IMR-90 (cell line): ENCODE measurements at regions not wholly inside any gene's neighbourhood (a gene's known extent, or its start where the extent isn't known, plus 50 kb on each side); places are given as distances from the start of the nearest gene placed in this dataset.

Source experiments
- ATAC-seq: fragments of 200-7000 bp; cut with Tn5 transposase; 2 replicates; pipeline ENCODE4 v1.9.1; 2020; ENCODE audit warnings: low read depth, mild to moderate bottlenecking, moderate library complexity
- BruUV-seq: library from RNA; stranded (reverse); fragments of 400-500 nt; replicated peaks from 2 replicates; lab custom pipeline; 2021; lab: Mats Ljungman, UMichigan
- CTCF ChIA-PET: fragments of 300-600 bp; formaldehyde crosslinking; extraction: SDS; loops from one replicate; lab custom pipeline; 2021; ENCODE audit warnings: antibody characterized with exemption; lab: Yijun Ruan, JAX
- POLR2A ChIA-PET: fragments of 300-600 bp; sonication (Branson Sonifier 250); formaldehyde crosslinking; loops from one replicate; lab custom pipeline; 2022; ENCODE audit warnings: antibody characterized with exemption; ENCODE audit not compliant: unreplicated experiment; lab: Charles Lee
- DNase-seq: peaks from one replicate; pipeline ENCODE4 v3.0.0; 2013
- H2AFZ ChIP-seq: replicated peaks from 2 replicates; pipeline ENCODE3; 2013; ENCODE audit warnings: low read length, mild to moderate bottlenecking; ENCODE audit not compliant: poor library complexity
- H2AK5ac ChIP-seq: 2 replicates; pipeline ENCODE4 v1.6.1; 2013; ENCODE audit warnings: low read depth, low read length, inconsistent platforms
- H2AK9ac ChIP-seq: replicated peaks from 2 replicates; pipeline ENCODE3; 2013; ENCODE audit warnings: mild to moderate bottlenecking, low read depth, low read length, moderate library complexity; ENCODE audit not compliant: poor library complexity
- H2BK120ac ChIP-seq: 2 replicates; pipeline ENCODE4 v1.6.1; 2013; ENCODE audit warnings: low read depth, low read length, inconsistent platforms
- H2BK15ac ChIP-seq: 3 replicates; pipeline ENCODE4 v1.6.1; 2013; ENCODE audit warnings: low read depth, low read length, inconsistent platforms
- H2BK20ac ChIP-seq: 2 replicates; pipeline ENCODE4 v1.6.1; 2013; ENCODE audit warnings: low read depth, mild to moderate bottlenecking, inconsistent platforms, low read length, moderate library complexity
- H2BK5ac ChIP-seq: 2 replicates; pipeline ENCODE4 v1.6.1; 2013; ENCODE audit warnings: mild to moderate bottlenecking, low read depth, low read length, inconsistent platforms; ENCODE audit not compliant: poor library complexity, severe bottlenecking
- H3K14ac ChIP-seq: replicated peaks from 2 replicates; pipeline ENCODE4 v1.6.1; 2013; ENCODE audit warnings: low read depth, low read length, inconsistent platforms
- H3K18ac ChIP-seq: 2 replicates; pipeline ENCODE4 v1.6.1; 2013; ENCODE audit warnings: low read depth, low read length, control low read depth
- H3K23ac ChIP-seq: 2 replicates; pipeline ENCODE4 v1.6.1; 2013; ENCODE audit warnings: low read depth, low read length, inconsistent platforms
- H3K27ac ChIP-seq: 2 replicates; pipeline ENCODE4 v1.5.1; 2013; ENCODE audit warnings: mild to moderate bottlenecking, control low read depth, low read length; ENCODE audit not compliant: insufficient read depth
- H3K27me3 ChIP-seq: 2 replicates; pipeline ENCODE4 v1.6.1; 2013; ENCODE audit warnings: low read length; ENCODE audit not compliant: control insufficient read depth, insufficient read depth
- H3K36me3 ChIP-seq: 2 replicates; pipeline ENCODE4 v1.6.1; 2013; ENCODE audit warnings: low read length, mixed read lengths; ENCODE audit not compliant: control insufficient read depth, insufficient read depth
- H3K4ac ChIP-seq: 2 replicates; pipeline ENCODE4 v1.6.1; 2013; ENCODE audit warnings: low read depth, low read length, inconsistent platforms
- H3K4me1 ChIP-seq: 2 replicates; pipeline ENCODE4 v1.6.1; 2013; ENCODE audit warnings: low read length, mixed read lengths; ENCODE audit not compliant: control insufficient read depth, insufficient read depth
- H3K4me2 ChIP-seq: 2 replicates; pipeline ENCODE4 v1.6.1; 2013; ENCODE audit warnings: low read depth, mild to moderate bottlenecking, control low read depth, low read length, moderate library complexity
- H3K4me3 ChIP-seq: 2 replicates; pipeline ENCODE4 v1.5.1; 2013; ENCODE audit warnings: low read depth, mild to moderate bottlenecking, control low read depth, low read length, moderate library complexity; ENCODE audit not compliant: insufficient read depth
- H3K56ac ChIP-seq: 2 replicates; pipeline ENCODE4 v1.6.1; 2013; ENCODE audit warnings: low read length, inconsistent platforms; ENCODE audit not compliant: insufficient read depth; ENCODE audit errors: extremely low read depth
- H3K79me1 ChIP-seq, 2 experiments: 2 replicates each; pipeline ENCODE4 v1.6.1; 2013; ENCODE audit warnings: low read length in 2 of 2, inconsistent platforms in 1 of 2, low read depth in 1 of 2
- H3K9ac ChIP-seq: 2 replicates; pipeline ENCODE4 v1.6.1; 2013; ENCODE audit warnings: low read depth, low read length, control low read depth
- H3K9me1 ChIP-seq: 2 replicates; pipeline ENCODE4 v1.6.1; 2013; ENCODE audit warnings: low read length, inconsistent platforms; ENCODE audit not compliant: insufficient read depth
- H3K9me3 ChIP-seq: 2 replicates; pipeline ENCODE4 v1.6.1; 2013; ENCODE audit warnings: low read length; ENCODE audit not compliant: control insufficient read depth, insufficient read depth
- H4K20me1 ChIP-seq: 2 replicates; pipeline ENCODE4 v1.6.1; 2013; ENCODE audit warnings: low read length, inconsistent platforms; ENCODE audit not compliant: insufficient read depth
- H4K5ac ChIP-seq: 2 replicates; pipeline ENCODE4 v1.6.1; 2013; ENCODE audit warnings: mild to moderate bottlenecking, low read depth, low read length, control low read depth
- H4K8ac ChIP-seq, 2 experiments: 2 replicates each; pipeline ENCODE4 v1.6.1; 2013; ENCODE audit warnings: low read depth in 2 of 2, low read length in 2 of 2, control low read depth in 1 of 2, inconsistent platforms in 1 of 2
- H4K91ac ChIP-seq: 2 replicates; pipeline ENCODE4 v1.6.1; 2013; ENCODE audit warnings: low read depth, low read length, inconsistent platforms; ENCODE audit not compliant: insufficient read depth
- CEBPB ChIP-seq: IDR thresholded peaks from 2 replicates; pipeline ENCODE4 v1.6.1; 2012; ENCODE audit warnings: low read depth, low read length, improper control_type of control experiment
- CHD1 ChIP-seq: IDR thresholded peaks from 2 replicates; pipeline ENCODE4 v1.6.1; 2012; ENCODE audit warnings: low read depth, low read length, improper control_type of control experiment
- MAFK ChIP-seq: IDR thresholded peaks from 2 replicates; pipeline ENCODE4 v1.6.1; 2012; ENCODE audit warnings: low read depth, low read length, improper control_type of control experiment
- MXI1 ChIP-seq: IDR thresholded peaks from 2 replicates; pipeline ENCODE4 v1.6.1; 2012; ENCODE audit warnings: low read depth, mild to moderate bottlenecking, low read length, moderate library complexity, borderline replicate concordance
- NFE2L2 ChIP-seq: fragments of 150-350 bp; IDR thresholded peaks from 2 replicates; pipeline ENCODE4 v1.6.1; 2016; ENCODE audit warnings: low read depth, mild to moderate bottlenecking, low read length
- POLR2A ChIP-seq: IDR thresholded peaks from 2 replicates; pipeline ENCODE4 v1.6.1; 2012; ENCODE audit warnings: mild to moderate bottlenecking, low read depth, low read length
- RCOR1 ChIP-seq: IDR thresholded peaks from 2 replicates; pipeline ENCODE4 v1.6.1; 2012; ENCODE audit warnings: mild to moderate bottlenecking, low read length, improper control_type of control experiment; ENCODE audit not compliant: insufficient replicate concordance
- WGBS, 2 experiments: methylation state at CpG; one replicate each; pipeline versions ENCODE4 v1.1.5 to v1.1.7; 2013; ENCODE audit warnings: missing lambda C conversion rate in 2 of 2; ENCODE audit not compliant: insufficient read length in 1 of 2; ENCODE audit errors: extremely low coverage in 2 of 2; 5-methylcytosine and 5-hydroxymethylcytosine counted together
- dilution Hi-C: fragments of 300-500 bp; cut with HindIII; formaldehyde crosslinking; loops from one replicate; pipeline ENCODE4 v1.14.3; 2018; ENCODE audit warnings: low sequenced_read_pairs; ENCODE audit not compliant: unreplicated experiment
- in situ Hi-C: fragments of 300-500 bp; cut with MboI; formaldehyde crosslinking; loops from 3 replicates; pipeline ENCODE4 v1.14.3; 2019; ENCODE audit warnings: low sequenced_read_pairs, inconsistent platforms, mixed read lengths
- intact Hi-C: fragments of 100-400 bp; cut with micrococcal nuclease; formaldehyde crosslinking; loops from 2 replicates; pipeline ENCODE4 v1.10.0; 2022
- TF ChIP-seq, protein P1 (sequence below): fragments of 150-350 bp; IDR thresholded peaks from 2 replicates; pipeline ENCODE4 v1.6.1; 2017; ENCODE audit warnings: mild to moderate bottlenecking, antibody characterized with exemption, low read length, low read depth
- TF ChIP-seq, protein P2 (sequence below): fragments of 150-350 bp; IDR thresholded peaks from 2 replicates; pipeline ENCODE4 v1.6.1; 2016; ENCODE audit warnings: low read depth, mild to moderate bottlenecking, low read length, moderate library complexity, borderline replicate concordance

DNA sequence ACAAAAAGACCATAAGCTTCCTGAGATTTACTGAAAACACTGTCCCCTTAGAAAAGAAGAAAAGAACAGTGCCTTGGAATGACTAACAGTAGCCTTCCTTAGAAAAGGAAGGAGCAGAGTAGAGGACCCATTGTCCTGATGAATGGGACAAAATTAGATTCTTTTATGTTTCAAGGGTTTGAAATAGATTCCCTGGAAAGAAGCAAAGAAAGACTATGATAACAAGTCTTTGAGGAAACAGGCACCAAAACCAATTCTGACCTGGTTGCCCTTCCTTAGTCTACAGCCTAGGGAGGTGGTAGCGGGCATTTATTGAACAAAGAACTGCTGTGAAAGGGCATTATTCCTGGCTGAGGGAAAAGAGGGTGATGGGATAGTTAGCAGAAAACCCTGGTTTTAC is 1024.8 kb downstream of the TBL1XR1 start:
- Histone ChIP-seq H3K4me2 (no peak overlapping the region), H3K14ac (no peak overlapping the region), H3K9ac (no peak overlapping the region), H3K56ac (no peak overlapping the region), H4K5ac (no peak overlapping the region), H4K8ac (no peak overlapping the region), H3K4me1 (no peaks in the 10 kb centered on the region), H4K91ac (no peak overlapping the region), H2BK15ac (no peak overlapping the region; the same call in 2 of the 3 replicates), H3K18ac (no peak overlapping the region), H3K23ac (no peak overlapping the region), H2AFZ (no peak overlapping the region), H3K4me3 (no peak overlapping the region), H2BK5ac (no peak overlapping the region), H2BK20ac (no peak overlapping the region), H3K4ac (no peak overlapping the region), H3K27ac (no peak overlapping the region), H2BK120ac (no peak overlapping the region), H3K36me3 (no peaks in the 10 kb centered on the region), H3K9me1 (no peaks in the 10 kb centered on the region), H2AK5ac (no peak overlapping the region), H3K79me1 (no peaks in the 10 kb centered on the region), H3K27me3 (no peaks in the 10 kb centered on the region), H3K9me3 (no peaks in the 10 kb centered on the region), H2AK9ac (no peak overlapping the region), H4K20me1 (no peaks in the 10 kb centered on the region)
- no peak for ATAC-seq
- dilution Hi-C loops (no loop called here), intact Hi-C loops (loop anchor here (1.0 kb wide), 1 partner anchor 18 kb away; no protein-coding TSS in a partner anchor), in situ Hi-C loops (no loop called here)
- DNase-seq = no peak
- BruUV-seq = no TSS peak
- TF ChIP-seq MXI1 (no peak), CEBPB (no peak), POLR2A (no peak), MAFK (no peak), NFE2L2 (no peak), RCOR1 (no peak), CHD1 (no peak)
- TF ChIP-seq, protein P1, sequence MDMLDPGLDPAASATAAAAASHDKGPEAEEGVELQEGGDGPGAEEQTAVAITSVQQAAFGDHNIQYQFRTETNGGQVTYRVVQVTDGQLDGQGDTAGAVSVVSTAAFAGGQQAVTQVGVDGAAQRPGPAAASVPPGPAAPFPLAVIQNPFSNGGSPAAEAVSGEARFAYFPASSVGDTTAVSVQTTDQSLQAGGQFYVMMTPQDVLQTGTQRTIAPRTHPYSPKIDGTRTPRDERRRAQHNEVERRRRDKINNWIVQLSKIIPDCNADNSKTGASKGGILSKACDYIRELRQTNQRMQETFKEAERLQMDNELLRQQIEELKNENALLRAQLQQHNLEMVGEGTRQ = no peak
- TF ChIP-seq, protein P2, sequence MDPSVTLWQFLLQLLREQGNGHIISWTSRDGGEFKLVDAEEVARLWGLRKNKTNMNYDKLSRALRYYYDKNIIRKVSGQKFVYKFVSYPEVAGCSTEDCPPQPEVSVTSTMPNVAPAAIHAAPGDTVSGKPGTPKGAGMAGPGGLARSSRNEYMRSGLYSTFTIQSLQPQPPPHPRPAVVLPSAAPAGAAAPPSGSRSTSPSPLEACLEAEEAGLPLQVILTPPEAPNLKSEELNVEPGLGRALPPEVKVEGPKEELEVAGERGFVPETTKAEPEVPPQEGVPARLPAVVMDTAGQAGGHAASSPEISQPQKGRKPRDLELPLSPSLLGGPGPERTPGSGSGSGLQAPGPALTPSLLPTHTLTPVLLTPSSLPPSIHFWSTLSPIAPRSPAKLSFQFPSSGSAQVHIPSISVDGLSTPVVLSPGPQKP = no peak
- ChIA-PET CTCF (no interaction called here), POLR2A (no interaction called here)
- no CpG with 5 or more reads among the region's 1 CpG for WGBS, 2 experiments
